ENCODE measurements at regions not wholly inside any gene's neighbourhood (a gene's known extent, or its start where the extent isn't known, plus 50 kb on each side); places are given as distances from the start of the nearest gene placed in this dataset.
A peak's percentile ranks its signal among the peaks of the same experiment; 100 is the strongest.

DNA sequence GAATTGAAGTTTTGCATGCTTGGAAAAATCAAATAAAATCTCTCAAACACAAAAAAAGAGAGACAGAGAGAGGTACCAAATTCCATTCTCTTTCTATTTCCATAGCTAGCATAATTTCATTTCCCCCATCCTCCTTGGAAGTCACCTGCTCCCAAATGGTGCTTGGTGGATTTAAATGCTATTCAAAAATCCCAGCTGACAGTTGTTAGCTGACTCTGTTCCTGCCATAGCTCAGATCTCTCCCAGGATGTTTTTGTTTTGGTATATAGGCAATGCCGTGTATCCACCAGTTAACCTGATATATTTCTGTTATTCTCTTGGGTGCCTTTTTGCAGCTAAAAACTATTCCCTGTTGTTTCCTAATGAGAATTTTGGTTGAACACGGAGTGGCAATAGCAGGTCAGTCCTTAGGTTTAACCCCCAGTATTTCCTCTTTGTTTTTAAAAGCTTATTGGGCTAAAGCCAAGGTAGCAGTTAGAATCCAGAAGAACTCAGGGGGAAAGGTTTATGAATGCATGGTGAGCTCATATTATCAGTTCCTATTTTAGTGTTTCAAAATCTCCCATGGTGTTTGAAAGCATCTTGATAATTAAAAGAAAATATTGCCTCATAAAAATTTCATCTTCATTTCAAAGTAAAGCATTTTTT, 240.0 kb upstream of the GBE1 start:
- DNase-seq (ENCODE audit: low read depth, low spot score) = no peak
- no peak overlapping the region for H3K4me3 ChIP-seq (ENCODE audit: low read depth, low read length)
- TF ChIP-seq, protein P1, sequence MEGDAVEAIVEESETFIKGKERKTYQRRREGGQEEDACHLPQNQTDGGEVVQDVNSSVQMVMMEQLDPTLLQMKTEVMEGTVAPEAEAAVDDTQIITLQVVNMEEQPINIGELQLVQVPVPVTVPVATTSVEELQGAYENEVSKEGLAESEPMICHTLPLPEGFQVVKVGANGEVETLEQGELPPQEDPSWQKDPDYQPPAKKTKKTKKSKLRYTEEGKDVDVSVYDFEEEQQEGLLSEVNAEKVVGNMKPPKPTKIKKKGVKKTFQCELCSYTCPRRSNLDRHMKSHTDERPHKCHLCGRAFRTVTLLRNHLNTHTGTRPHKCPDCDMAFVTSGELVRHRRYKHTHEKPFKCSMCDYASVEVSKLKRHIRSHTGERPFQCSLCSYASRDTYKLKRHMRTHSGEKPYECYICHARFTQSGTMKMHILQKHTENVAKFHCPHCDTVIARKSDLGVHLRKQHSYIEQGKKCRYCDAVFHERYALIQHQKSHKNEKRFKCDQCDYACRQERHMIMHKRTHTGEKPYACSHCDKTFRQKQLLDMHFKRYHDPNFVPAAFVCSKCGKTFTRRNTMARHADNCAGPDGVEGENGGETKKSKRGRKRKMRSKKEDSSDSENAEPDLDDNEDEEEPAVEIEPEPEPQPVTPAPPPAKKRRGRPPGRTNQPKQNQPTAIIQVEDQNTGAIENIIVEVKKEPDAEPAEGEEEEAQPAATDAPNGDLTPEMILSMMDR (IDR thresholded peaks at IDR 0.05; ENCODE audit: low read depth, low read length) = no peak
- in situ Hi-C loops (cut with HindIII; ENCODE audit: low sequenced_read_pairs) = no loop called here

GRCh38 chr3:82000773-82001172, 239.3 kb upstream of the GBE1 start:
- in situ Hi-C loops (cut with HindIII; ENCODE audit: low sequenced_read_pairs) = no loop called here
- TF ChIP-seq, protein P1 (IDR thresholded peaks at IDR 0.05; ENCODE audit: low read depth, low read length) = no peak

DNA sequence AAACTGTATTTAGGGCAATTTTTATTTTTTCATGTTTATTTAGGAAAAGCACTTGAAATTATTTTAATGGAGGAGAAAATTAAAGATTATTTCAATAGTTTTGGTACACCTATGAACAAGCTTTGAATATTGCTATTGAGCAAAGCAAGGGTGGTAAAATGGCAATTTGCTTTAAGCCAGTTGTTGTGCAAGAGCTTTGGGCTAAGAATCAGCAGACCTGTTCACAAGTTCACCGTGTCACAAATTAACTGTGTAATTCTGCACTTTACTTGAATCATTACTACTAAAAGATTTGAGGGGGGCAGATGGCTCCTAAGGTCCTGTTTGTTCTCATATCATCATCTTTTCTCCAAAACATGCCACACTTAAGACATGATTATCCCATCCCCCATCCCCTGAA, 238.9 kb upstream of the GBE1 start:
- in situ Hi-C loops (cut with HindIII; ENCODE audit: low sequenced_read_pairs) = no loop called here
- no peak for DNase-seq (ENCODE audit: low read depth, low spot score)
- H3K4me3 ChIP-seq (ENCODE audit: low read depth, low read length) = no peak overlapping the region
- TF ChIP-seq, protein P1 (IDR thresholded peaks at IDR 0.05; ENCODE audit: low read depth, low read length) = no peak

More at GRCh38 chr3:82000773-82001172, 239.3 kb upstream of the GBE1 start:
- DNase-seq (ENCODE audit: low read depth, low spot score) = peak; percentile 17
- H3K4me3 ChIP-seq (ENCODE audit: low read depth, low read length) = no peak overlapping the region

GRCh38 chr3:81998907-81999306, 237.5 kb upstream of the GBE1 start:
- H3K4me3 ChIP-seq (ENCODE audit: low read depth, low read length) = no peak overlapping the region
- TF ChIP-seq, protein P1 (IDR thresholded peaks at IDR 0.05; ENCODE audit: low read depth, low read length) = no peak
- DNase-seq (ENCODE audit: low read depth, low spot score) = no peak
- in situ Hi-C loops (cut with HindIII; ENCODE audit: low sequenced_read_pairs) = no loop called here

DNA sequence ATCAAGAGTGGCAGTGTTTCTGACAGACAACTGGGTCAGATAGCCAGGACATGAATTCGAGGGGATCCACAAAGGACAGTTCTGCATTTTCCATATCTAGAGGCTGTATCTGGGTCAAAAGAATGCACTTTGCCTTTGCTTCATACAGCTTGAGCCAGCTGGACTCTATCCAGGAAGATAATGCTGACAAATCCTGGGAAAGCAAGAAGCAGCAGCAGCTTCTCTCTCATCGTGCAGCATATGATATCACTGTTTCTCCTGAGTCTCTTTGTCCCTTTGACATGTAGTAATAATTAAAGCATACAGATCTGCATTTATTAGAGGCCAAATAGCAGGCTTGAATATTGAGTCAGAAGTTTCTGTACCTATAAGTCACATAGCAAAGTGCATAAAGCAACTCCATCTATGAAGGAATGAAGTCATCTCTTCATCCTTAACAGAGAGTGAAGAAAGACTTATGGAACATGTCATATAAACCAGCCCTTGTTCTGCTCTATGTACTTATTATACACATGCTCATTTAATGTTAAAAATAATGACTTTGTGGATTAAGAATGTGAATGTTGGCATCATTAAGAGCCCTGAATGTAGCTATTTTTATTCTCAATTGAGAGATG, 236.8 kb upstream of the GBE1 start:
- peak; percentile 35 for DNase-seq (ENCODE audit: low read depth, low spot score)
- in situ Hi-C loops (cut with HindIII; ENCODE audit: low sequenced_read_pairs) = no loop called here
- TF ChIP-seq, protein P1 (IDR thresholded peaks at IDR 0.05; ENCODE audit: low read depth, low read length) = no peak
- H3K4me3 ChIP-seq (ENCODE audit: low read depth, low read length) = no peak overlapping the region

GRCh38 chr3:81997390-81997789, 235.9 kb upstream of the GBE1 start:
- TF ChIP-seq, protein P1 (IDR thresholded peaks at IDR 0.05; ENCODE audit: low read depth, low read length) = no peak
- H3K4me3 ChIP-seq (ENCODE audit: low read depth, low read length) = no peak overlapping the region
- no peak for DNase-seq (ENCODE audit: low read depth, low spot score)
- in situ Hi-C loops (cut with HindIII; ENCODE audit: low sequenced_read_pairs) = no loop called here

Measured in astrocyte of the spinal cord (primary cell).